ENCODE measurements at regions not wholly inside any gene's neighbourhood (a gene's known extent, or its start where the extent isn't known, plus 50 kb on each side); places are given as distances from the start of the nearest gene placed in this dataset.

GRCh38 chr9:119941091-119941490, 571.9 kb upstream of the BRINP1 start:
- TF ChIP-seq POLR2A (IDR thresholded peaks at IDR 0.05) (no peak), CTCF (IDR thresholded peaks at IDR 0.05) (no peak)

Data from uterus (tissue), 2 donors.